ENCODE measurements at regions not wholly inside any gene's neighbourhood (a gene's known extent, or its start where the extent isn't known, plus 50 kb on each side); places are given as distances from the start of the nearest gene placed in this dataset.
"Not testable (repeated sequence)": the region's sequence is repeated elsewhere in the genome, so short reads cannot be mapped to it uniquely, and the experiment has no call there.

- no peak for DNase-seq
Measured at GRCh38 chr13:30058429-30058828, 208.0 kb upstream of the UBL3 start.

DNA sequence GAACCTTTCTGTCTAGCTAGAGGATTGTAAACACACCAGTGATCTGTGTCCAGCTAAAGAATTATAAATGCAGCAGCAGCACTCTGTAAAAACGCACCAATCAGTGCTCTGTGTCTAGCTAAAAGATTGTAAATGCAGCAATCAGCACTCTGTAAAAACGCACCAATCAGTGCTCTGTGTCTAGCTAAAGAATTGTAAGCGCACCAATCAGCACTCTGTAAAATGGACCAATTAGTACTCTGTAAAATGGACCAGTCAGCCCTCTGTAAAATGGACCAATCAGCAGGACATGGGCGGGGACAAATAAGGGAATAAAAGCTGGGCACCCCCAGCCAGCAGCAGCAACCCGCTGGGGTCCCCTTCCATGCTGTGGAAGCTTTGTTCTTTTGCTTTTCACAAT lies 204.1 kb upstream of the UBL3 start:
- DNase-seq: not testable (repeated sequence)

- no peak for DNase-seq
Measured at GRCh38 chr13:30053939-30054338, 203.5 kb upstream of the UBL3 start.

GRCh38 chr13:30052120-30052519 lies 201.7 kb upstream of the UBL3 start:
- DNase-seq: no peak

DNA sequence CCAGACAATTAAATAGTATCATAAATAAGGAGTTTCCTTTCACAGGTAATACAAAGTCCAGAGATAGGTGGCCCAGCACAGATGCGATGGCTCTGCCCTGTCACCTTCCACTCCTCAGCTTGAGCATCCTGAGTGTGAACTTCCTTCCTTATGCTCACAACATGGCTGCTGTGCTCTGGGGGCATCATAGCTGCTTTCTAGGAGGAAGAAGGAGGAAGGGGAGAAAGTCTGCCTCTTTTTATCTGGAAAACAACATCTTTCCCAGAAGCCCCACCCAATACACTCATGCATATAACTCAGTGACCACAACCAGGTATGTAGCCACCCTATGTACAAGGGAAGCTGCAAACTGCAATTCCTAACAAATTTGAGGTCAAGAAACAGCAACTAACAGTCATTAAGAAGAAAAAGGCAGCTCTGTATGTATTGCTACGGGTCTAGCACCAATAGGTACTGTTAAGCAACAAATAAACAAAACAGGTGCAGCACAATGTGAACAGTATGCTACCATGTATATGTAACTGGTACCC lies 201.2 kb upstream of the UBL3 start:
- no peak for DNase-seq

- DNase-seq: no peak
Measured at GRCh38 chr13:30049692-30050091, 199.3 kb upstream of the UBL3 start.

DNA sequence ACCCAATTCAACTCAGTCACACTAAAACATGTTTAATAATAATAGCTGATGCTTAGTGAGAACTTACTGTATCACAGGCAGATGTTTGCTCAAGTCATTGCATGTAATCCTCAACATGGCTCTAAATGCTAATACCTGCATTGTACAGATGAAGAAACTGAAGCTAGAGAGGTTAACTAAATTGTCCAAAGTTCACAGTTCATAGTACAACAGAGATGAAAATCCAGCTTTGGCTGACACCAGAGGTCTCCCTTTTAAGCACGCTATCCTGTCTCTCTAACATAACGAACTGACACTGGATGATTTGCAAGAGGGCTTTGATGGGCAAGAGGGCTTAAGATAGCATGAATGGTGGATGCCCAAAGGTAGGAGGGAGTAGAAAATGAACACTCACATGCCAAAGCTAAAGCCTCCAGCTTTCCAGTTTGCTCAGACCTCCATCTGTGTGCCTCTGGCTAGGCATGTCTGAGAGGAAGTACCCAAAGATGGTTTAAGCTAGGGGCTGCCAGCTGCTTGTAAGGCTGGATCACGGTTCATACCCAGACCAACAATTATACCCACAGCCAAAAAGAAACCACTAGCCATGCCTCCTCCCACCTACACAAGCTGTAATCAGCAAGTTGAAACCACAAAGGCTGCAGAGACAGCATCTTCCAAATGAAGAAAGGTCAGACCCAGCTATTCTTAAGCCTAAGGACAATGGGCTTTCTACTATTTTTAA lies 196.9 kb upstream of the UBL3 start:
- DNase-seq: no peak

GRCh38 chr13:30045916-30046704 lies 195.7 kb upstream of the UBL3 start:
- DNase-seq: no peak

DNA sequence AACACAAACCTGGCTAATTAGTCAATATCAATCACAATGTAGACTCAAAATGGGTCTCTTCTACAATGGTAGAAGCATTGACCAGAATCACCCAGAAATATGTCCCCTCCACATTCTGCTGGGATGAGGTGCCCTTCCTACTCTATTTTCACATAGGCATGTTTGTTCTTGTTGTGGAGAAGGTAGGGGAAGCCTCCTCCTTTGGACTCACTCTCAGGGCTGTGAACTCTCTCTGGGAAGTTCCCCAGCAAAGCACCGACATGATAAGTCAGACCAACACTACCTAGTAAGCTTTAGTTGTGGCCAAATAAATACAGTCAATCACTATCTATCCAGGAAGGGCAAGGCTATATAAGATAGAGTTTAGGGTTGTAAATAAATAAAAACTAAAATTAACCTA lies 194.5 kb upstream of the UBL3 start:
- DNase-seq: no peak

DNA sequence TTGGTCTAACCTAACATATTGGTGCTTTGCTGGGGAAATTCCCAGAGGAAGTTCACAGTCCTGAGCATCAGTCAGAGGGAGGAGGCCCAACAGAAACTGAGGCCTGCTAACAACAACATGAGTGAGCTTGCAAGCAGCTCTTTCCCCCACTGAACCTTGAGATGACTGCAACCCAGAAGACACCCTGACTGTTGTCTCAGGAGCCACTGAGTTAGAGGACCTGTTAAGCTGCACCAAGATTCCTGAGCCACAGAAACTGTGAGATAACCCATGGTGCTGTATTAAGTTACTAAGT lies 193.2 kb upstream of the UBL3 start:
- DNase-seq: no peak

GRCh38 chr13:30042891-30043630 lies 192.6 kb upstream of the UBL3 start:
- DNase-seq: no peak

DNA sequence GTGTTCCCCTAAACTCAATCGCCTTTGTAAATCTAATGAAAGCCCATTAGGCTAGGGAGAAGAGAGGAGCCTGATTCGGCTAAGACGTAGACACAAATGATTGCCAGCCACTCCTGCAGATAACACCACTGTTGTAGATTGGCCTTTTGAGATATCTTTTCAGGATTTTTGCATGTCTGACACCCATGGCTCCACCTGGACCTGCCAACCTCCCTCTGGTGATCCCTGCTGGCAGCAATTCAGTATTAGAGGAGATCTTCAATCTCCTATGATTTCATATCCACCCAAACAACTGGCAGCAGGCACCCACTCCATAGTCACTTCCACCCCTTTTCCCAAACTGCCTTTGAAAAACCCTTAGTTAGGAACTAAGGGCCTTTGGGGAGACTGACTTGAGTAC lies 191.9 kb upstream of the UBL3 start:
- no peak for DNase-seq

GRCh38 chr13:30039511-30039911 lies 189.1 kb upstream of the UBL3 start:
- no peak for DNase-seq

GRCh38 chr13:30038884-30039283 lies 188.5 kb upstream of the UBL3 start:
- no peak for DNase-seq

- DNase-seq: no peak
Measured at GRCh38 chr13:30037766-30038165, 187.3 kb upstream of the UBL3 start.

- no peak for DNase-seq
Measured at GRCh38 chr13:30037306-30037705, 186.9 kb upstream of the UBL3 start.

DNA sequence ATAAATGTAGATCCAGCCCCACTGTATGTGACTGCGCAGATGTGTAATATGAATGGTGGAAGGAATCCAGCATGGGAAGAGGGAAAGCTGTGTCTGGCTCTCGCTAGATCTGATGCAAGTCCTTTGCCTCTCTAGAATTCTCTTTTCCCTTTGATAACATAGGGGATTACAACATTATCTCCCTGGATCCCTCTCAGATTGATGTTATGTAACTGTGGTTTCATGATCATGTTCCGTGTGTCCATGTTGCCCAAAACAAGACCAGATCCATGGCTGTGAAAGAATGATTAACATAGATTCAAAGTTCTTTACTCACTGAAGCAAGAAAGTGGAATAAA lies 184.0 kb upstream of the UBL3 start:
- no peak for DNase-seq

GRCh38 chr13:30033681-30034457 lies 183.5 kb upstream of the UBL3 start:
- DNase-seq: no peak

DNA sequence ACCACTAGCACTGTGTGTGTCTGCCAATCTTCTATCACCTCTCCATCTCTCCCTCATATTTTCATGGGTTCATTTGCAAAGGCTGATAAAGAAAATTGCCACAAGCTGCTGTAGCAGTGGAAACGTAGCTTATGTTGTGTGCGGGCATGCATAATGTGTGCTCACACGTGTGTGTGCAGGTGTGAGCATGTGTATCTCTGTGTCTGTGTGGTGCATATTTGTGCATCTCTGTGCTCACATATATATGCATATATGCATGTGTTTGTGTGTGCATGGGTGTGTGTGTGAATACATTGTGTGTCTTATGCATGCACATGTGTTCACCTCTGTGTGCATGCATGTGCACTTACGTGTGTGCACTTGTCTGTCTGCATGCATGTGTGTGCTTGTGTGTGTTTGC lies 181.8 kb upstream of the UBL3 start:
- no peak for DNase-seq

DNA sequence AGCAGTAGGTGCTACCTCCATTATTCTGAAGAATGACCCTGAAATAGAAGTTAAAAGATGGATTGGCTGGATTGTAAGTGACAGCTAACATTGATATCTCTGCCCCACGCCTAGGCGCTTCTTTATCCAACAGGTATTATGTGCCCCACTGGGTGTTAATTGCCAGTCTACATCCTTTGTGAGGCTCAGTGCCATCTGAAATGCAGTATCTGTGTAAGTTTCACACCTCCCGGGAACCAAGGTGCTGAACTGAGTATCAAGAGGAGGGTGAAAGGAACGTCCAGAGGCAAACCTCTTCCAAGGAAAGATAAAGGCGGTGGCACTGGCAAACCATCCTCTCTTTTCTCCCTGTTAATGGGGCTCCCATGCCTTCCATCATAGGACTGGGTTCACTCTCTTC lies 181.1 kb upstream of the UBL3 start:
- no peak for DNase-seq

DNA sequence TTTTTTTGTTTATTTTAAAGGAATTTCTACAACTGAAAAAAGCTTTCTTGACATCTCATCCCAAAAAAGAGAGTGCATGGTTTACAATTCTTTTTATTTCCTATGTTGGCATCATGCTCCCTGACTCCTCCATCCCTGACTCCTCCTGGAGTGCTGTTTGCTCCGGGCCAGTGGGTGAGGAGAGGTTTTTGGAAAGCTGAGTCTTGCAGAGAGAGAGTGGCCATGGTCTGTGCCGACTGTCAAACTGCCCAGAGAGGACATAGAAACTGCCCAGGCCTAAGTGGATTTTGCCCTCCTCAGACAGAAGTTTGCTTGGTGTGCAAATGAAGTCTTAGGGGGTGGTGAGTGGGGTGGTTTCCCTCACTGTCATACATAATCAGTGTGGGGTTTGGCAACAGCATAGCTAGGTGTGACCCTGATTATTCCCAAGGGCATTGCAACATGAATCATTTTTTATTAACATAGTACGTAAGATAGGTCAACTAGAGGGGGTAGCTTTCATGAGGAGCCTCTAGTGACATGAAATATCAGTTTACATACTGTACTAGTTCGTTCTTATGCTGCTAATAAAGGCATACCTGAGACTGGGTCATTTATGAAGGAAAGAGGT lies 179.8 kb upstream of the UBL3 start:
- DNase-seq: no peak

DNA sequence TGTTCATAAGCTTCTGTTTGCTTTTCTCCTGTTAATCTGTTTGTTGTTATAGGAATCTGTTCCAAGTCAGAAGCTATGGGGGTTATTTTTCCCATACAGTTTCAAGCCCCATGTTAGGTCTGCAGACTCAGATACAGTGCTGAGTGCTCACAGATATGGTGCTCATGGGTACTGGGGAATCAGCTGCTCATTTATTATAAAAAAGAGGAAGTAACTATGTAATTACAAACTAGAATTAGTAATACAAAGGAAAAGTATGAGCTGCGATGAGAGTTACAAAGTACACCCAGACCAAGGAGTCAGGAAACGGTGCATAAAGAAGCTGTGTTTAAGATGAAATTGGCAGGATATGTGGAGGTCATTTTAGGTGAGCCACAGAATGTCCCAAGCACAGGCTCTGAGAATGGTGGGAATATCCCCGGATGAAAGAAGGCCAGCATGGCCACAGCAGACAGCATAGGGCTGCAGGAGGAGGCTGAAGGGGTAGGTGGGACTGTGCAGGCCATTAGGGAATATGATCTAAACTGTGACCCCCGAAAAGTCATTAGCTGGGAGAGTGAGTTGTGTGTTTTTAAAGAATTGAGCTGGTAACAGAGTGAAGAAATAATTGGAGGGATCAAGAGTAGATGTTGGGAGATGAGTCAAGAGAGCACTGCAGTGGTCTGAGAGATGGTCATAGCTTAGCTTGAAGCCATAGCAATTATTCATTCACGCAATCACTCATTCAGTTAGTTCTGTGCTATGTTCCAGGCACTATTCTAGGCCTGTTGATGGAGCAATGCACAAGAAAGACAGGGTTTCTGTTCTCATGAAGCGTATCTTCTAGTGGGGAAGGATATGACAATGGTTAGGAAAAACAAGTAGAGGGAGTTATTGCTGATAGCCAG lies 177.4 kb upstream of the UBL3 start:
- DNase-seq: no peak
